WERI-Rb-1 (cell line): ENCODE measurements at regions not wholly inside any gene's neighbourhood (a gene's known extent, or its start where the extent isn't known, plus 50 kb on each side); places are given as distances from the start of the nearest gene placed in this dataset.

Experiments used
- DNase-seq: peaks from one replicate; pipeline ENCODE4 v3.0.0-alpha.2; 2020
- H3K27ac ChIP-seq: fragments of 250-450 bp; sonication (Bioruptor Pico); 2 replicates; pipeline ENCODE4 v1.5.1; 2020; ENCODE audit warnings: mild to moderate bottlenecking, moderate library complexity
- H3K27me3 ChIP-seq: fragments of 250-450 bp; sonication (Bioruptor Pico); 2 replicates; pipeline ENCODE4 v1.5.1; 2021; ENCODE audit warnings: mild to moderate bottlenecking, low read depth, moderate library complexity; ENCODE audit not compliant: insufficient read depth, severe bottlenecking
- H3K36me3 ChIP-seq: fragments of 250-450 bp; sonication (Bioruptor Pico); 2 replicates; pipeline ENCODE4 v1.5.1; 2020; ENCODE audit warnings: mild to moderate bottlenecking, moderate library complexity
- H3K4me3 ChIP-seq: 2 replicates; pipeline ENCODE4 v1.5.1; 2011; ENCODE audit warnings: low read depth, mild to moderate bottlenecking, control low read depth, low read length
- H3K9me3 ChIP-seq: fragments of 250-450 bp; sonication (Bioruptor Pico); 2 replicates; pipeline ENCODE4 v1.5.1; 2021; ENCODE audit warnings: mild to moderate bottlenecking, moderate library complexity; ENCODE audit not compliant: severe bottlenecking
- TF ChIP-seq, protein P1 (sequence below): IDR thresholded peaks from 2 replicates; pipeline ENCODE4 v1.5.1; 2011; ENCODE audit warnings: low read depth, mild to moderate bottlenecking, control low read depth, inconsistent platforms, low read length

DNA sequence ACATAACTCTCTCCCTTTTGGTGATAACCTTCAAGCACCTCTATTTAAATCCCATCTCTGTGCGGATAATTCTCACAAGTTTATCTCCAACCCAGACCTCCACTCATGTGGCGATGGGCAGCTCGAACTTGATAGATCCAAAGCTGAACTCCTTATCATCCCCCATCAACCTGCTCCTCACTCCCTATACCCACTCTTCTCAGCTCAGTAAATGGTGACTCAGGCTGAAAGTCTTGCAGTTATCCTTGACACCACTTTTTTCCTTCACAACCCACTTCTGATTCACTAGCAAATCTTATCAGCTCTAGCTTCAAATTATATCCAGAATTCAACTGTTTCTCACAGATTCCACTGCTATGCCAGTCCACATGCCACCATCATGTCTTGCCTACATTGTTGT is 155.3 kb upstream of the STXBP5 start:
- TF ChIP-seq, protein P1, sequence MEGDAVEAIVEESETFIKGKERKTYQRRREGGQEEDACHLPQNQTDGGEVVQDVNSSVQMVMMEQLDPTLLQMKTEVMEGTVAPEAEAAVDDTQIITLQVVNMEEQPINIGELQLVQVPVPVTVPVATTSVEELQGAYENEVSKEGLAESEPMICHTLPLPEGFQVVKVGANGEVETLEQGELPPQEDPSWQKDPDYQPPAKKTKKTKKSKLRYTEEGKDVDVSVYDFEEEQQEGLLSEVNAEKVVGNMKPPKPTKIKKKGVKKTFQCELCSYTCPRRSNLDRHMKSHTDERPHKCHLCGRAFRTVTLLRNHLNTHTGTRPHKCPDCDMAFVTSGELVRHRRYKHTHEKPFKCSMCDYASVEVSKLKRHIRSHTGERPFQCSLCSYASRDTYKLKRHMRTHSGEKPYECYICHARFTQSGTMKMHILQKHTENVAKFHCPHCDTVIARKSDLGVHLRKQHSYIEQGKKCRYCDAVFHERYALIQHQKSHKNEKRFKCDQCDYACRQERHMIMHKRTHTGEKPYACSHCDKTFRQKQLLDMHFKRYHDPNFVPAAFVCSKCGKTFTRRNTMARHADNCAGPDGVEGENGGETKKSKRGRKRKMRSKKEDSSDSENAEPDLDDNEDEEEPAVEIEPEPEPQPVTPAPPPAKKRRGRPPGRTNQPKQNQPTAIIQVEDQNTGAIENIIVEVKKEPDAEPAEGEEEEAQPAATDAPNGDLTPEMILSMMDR = no peak
- Histone ChIP-seq H3K27ac (no peak overlapping the region), H3K9me3 (no peaks in the 10 kb centered on the region), H3K4me3 (no peak overlapping the region), H3K27me3 (no peaks in the 10 kb centered on the region), H3K36me3 (no peaks in the 10 kb centered on the region)
- no peak for DNase-seq

DNA sequence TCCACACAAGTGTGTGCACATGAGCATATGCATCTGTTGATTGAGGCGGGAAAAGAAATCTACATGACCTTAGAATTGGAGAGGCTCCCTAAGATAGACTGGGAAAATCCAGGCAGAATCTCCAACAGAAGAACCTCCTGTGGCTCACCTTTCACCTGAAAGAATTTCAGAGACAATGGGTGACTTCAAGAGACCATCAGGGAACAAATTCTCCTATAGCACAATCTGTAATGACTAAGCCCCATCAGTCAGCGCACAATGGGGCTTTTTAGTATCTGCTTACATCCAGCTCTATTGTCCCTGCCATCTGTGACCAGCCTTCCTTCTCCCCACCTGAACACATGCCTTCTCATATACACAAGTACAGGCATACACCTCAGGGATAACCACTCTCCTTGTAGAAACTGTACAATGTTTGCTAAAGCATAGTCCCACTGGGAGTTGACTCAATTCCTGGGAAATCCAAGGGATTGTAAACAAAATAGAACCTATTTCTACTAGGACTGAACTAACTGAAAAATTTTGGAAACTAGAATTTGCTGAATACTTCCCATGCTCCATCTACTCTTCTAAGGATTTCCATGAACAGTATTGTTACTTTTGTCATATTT is 150.8 kb upstream of the STXBP5 start:
- Histone ChIP-seq H3K4me3 (no peak overlapping the region), H3K9me3 (no peaks in the 10 kb centered on the region), H3K27ac (no peak overlapping the region), H3K36me3 (no peaks in the 10 kb centered on the region), H3K27me3 (no peaks in the 10 kb centered on the region)
- no peak for DNase-seq
- TF ChIP-seq, protein P1 = no peak

DNA sequence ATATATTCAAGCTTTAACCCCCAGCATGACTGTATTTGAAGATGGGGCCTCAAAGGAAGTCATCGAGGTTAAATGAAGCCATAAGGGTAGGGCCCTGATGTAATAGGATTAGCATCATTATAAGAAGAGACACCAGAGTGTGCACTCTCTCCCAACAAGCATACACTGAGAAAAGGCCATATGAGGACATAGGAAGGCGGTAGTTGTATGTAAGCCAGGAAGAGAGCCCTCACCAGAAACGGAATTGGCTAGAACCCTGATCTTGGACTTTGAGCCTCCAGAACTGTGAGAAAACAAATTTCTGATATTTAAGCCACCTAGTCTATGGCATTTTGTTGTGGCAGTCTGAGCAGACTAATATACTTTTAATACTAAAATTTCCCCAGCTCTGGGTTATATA is 150.1 kb upstream of the STXBP5 start:
- no peaks in the 10 kb centered on the region for H3K27me3 ChIP-seq
- peak; percentile 13 for DNase-seq
- H3K9me3 ChIP-seq = no peaks in the 10 kb centered on the region
- no peak overlapping the region for H3K27ac ChIP-seq
- no peaks in the 10 kb centered on the region for H3K36me3 ChIP-seq
- TF ChIP-seq, protein P1 = no peak
- H3K4me3 ChIP-seq = no peak overlapping the region

DNA sequence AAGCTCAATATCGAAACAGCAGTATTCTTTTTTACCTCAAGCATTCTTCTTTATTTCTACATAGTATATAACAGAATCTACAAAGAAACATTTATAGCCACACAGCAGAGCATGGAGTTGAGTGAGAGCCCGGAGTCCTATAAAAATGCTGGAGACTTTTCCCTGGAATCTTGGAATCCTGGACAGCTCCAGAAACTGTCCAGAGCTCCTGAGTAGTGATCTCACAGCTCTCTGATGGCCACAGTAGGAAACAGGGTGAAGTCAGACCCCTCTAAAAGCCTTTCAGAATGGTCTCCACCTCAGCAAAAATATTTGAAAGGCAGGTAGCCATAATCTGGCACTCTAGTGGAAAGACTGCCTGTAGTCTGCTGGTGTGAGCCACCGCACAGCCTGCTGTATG is 149.3 kb upstream of the STXBP5 start:
- DNase-seq = no peak
- H3K9me3 ChIP-seq = no peaks in the 10 kb centered on the region
- no peaks in the 10 kb centered on the region for H3K36me3 ChIP-seq
- H3K4me3 ChIP-seq = no peak overlapping the region
- no peak overlapping the region for H3K27ac ChIP-seq
- TF ChIP-seq, protein P1 = no peak
- no peaks in the 10 kb centered on the region for H3K27me3 ChIP-seq

DNA sequence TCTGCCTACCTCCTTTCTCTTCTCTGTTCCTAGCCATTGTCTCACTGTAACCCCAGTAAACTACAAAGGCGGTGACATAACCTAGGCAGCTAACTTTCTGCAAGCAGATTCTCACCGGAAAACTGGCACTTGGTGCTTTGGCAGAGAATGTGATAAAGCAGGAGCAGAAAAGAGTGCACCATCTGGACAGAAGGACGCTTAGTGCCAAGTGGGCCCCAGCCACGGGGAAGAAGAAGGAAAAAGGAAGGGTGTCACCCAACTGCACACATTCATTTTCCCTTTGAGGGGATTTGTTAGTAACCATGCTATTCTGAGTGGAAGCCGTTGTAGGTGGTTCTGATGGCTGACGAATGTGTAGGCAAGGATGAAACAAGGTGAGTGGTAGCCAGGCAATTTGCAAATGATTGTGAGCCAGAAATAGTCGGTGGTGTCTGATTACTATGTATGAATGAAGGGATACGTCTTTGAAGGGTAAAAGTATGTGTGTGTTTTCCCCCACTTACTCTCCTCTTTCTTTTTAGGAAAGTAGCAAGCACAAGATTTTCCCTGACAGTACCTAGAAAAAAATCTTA is 148.3 kb upstream of the STXBP5 start:
- H3K4me3 ChIP-seq = no peak overlapping the region
- DNase-seq = no peak
- no peaks in the 10 kb centered on the region for H3K36me3 ChIP-seq
- H3K27me3 ChIP-seq = no peaks in the 10 kb centered on the region
- no peak overlapping the region for H3K27ac ChIP-seq
- TF ChIP-seq, protein P1 = no peak
- no peaks in the 10 kb centered on the region for H3K9me3 ChIP-seq

DNA sequence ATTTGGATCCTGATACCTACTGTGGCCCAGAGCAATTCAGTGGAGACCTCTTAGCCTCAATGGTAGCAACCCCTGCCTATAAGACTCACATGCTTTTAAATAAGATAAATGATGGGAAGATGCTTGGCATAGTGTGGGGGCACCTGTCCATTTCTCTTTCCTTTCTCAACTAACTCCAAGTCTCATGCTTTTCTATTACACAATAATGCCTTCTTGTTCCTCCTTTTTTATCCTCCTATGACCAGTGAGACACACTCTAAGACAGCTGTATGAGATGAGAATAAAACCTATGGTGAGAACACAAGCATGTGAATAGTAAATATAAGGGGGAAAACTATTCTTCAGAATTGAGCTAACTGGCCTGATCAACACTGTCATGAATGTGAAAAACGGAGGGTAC is 147.0 kb upstream of the STXBP5 start:
- Histone ChIP-seq H3K4me3 (no peak overlapping the region), H3K9me3 (no peaks in the 10 kb centered on the region), H3K27me3 (no peaks in the 10 kb centered on the region), H3K27ac (no peak overlapping the region), H3K36me3 (no peaks in the 10 kb centered on the region)
- TF ChIP-seq, protein P1 = no peak
- DNase-seq = no peak
